ENCODE measurements at regions not wholly inside any gene's neighbourhood (a gene's known extent, or its start where the extent isn't known, plus 50 kb on each side); places are given as distances from the start of the nearest gene placed in this dataset.

GRCh38 chr2:898319-898718 is 52.3 kb upstream of the SNTG2 start:
- no peak for DNase-seq

- no peak for DNase-seq
These were observed 53.6 kb upstream of the SNTG2 start for GRCh38 chr2:897091-897490.

DNA sequence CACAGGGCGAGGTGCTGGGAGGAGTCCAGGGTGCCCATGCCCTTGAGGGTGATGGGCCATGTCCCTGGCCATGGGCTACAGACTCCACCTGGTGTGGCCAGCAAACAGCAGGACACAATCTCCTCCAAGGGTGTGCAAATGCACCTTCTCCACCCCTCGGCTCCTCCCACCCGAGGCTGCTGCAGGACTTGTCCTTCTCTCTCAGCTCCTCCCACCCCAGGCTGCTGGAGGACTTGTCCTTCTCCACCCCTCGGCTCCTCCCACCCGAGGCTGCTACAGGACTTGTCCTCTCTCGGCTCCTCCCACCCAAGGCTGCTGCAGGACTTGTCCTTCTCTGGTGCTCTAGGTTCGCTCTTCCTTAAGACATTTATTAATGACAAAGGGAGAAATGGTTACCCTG is 57.3 kb upstream of the SNTG2 start:
- no peak for DNase-seq

- no peak for DNase-seq
These were observed 57.8 kb upstream of the SNTG2 start for GRCh38 chr2:892892-893291.

- DNase-seq = no peak
These were observed 58.2 kb upstream of the SNTG2 start for GRCh38 chr2:892401-892800.

DNA sequence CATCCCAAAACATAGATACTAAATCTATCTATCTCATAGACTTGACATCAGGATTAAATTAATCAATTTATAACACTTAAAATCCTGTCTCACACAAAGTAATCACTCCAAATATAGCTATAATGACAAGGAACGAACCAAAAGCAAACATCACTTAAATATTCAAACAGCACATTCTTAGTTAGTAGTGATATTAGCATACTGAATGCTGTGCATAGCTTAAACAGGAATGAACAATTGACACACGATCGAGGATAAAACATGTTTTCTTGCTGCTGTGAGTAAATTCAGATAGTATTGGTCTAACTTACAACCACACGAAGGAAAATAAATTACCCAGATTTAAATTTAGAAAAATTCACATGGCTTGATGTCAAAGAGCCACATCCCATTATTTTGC is 58.9 kb upstream of the SNTG2 start:
- DNase-seq = no peak

DNA sequence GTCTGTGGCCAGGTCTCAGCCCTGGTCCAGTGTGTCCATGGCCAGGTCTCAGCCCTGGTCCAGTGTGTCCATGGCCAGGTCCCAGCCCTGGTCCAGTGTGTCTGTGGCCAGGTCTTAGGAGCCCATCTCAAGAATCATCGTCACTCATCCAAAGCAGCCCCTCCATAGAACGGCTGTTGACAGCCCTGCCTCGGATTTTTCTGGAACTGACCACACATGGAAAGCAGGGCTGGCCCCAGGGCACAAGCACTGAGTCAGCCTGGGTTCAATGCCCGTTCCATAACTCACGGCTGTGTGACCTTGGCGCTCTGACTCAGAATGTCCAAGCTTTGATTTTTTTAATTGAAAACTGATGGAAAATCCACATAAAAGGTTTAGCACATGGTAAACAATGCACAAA is 59.9 kb upstream of the SNTG2 start:
- DNase-seq = no peak

DNA sequence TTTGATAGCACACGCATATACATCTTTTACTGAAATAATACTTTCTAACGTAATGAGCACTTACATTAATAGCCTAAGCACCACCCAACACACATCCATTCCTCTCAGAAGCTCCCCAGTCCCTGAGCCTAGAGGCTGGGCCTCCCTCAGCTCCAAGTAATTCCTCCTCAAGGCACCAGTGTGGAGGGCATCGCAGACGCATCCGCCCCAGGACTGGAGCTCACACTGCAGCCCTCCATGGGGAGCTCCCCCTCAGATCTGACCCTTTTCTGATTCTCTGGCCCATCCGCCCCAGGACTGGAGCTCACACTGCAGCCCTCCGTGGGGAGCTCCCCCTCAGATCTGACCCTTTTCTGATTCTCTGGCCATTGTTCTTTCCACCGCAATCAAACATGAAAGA is 60.4 kb upstream of the SNTG2 start:
- no peak for DNase-seq

GRCh38 chr2:888906-889566 is 61.6 kb upstream of the SNTG2 start:
- no peak for DNase-seq

DNA sequence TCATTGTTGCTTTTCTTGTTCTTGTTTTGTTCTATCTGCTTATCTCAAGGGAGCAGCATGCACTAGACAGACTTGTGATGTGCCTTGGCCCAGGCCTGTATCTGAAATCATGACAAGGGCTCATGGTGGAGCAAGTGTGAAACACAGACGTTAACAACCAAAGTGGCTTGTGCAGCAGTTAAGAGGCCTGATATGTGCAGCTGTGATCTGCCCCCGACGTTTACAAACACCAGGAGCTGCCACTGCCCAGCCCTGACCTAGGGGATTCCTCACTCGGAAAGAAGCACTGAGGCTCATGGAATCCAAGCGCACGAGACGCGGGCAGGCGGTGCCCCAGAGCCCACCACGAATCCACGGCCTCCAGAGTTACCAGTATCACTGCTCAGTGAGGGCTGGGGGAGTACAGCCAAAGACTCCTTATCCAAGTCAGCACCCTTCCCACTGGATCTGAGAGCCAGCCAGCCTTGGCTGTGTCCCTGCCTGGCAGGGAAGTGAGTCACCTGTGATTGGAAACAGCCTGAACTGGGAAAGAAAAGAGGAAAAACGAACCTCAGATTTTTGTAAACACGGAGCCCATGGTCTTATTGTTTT is 62.3 kb upstream of the SNTG2 start:
- no peak for DNase-seq

- DNase-seq = no peak
These were observed 63.0 kb upstream of the SNTG2 start for GRCh38 chr2:887639-888038.

GRCh38 chr2:886072-887022 is 64.3 kb upstream of the SNTG2 start:
- no peak for DNase-seq

- DNase-seq = no peak
These were observed 65.2 kb upstream of the SNTG2 start for GRCh38 chr2:885230-886071.

GRCh38 chr2:883803-884748 is 66.6 kb upstream of the SNTG2 start:
- no peak for DNase-seq

DNA sequence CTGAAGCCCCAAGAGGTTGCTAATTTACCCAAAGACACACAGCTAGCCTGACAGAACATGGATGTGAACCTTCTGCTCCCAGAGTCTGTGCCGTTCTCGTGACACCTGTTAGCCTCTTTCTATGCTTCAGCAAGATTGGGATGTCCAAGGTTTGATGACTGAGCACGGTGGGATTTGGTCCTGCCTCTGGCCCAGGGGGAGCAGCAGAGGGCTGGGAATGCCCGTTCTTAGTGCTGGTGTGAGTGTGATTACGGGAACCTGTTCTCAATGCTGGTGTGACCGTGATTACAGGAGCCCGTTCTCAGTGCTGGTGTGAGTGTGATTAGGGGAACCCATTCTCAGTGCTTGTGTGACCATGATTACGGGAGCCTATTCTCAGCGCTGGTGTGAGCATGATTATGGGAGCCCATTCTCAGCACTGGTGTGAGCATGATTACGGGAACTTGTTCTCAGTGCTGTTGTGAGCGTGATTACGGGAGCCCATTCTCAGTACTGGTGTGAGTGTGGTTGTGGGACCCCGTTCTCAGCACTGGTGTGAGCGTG is 67.3 kb upstream of the SNTG2 start:
- no peak for DNase-seq

GRCh38 chr2:881204-881918 is 69.3 kb upstream of the SNTG2 start:
- no peak for DNase-seq

- no peak for DNase-seq
These were observed 70.3 kb upstream of the SNTG2 start for GRCh38 chr2:880201-880970.

DNA sequence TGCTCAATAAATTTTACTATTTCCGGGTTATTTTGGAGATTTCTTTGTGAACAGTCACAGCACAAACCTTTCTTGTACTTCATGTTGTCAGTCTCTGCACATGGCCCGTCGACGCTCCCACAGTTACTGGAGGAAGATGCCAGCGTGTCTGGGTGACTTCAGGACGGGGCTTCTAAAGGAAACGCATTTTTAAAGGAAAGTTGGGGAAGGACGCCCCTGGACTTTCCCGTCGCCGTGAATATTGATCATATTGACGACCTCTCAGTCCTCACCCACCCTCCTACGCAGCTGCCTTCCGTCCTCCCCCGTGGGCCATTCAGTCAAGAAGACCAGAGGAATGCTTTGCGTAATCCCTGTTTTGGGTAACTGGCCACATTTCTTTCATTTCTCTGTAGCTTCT is 71.1 kb upstream of the SNTG2 start:
- DNase-seq = no peak

- no peak for DNase-seq
These were observed 72.3 kb upstream of the SNTG2 start for GRCh38 chr2:878245-878930.

Measured in CD4-positive, alpha-beta T cell treated with Interleukin-21 for 1 hour (primary cell).